Heart right ventricle (tissue), 16 donors: ENCODE measurements at regions not wholly inside any gene's neighbourhood (a gene's known extent, or its start where the extent isn't known, plus 50 kb on each side); places are given as distances from the start of the nearest gene placed in this dataset.

ENCODE experiments used
- ATAC-seq, 8 donors: fragments of 200-7000 bp; cut with Tn5 transposase; one replicate each; pipeline ENCODE4 v1.9.1; 2020; ENCODE audit warnings: mild to moderate bottlenecking in 8 of 8, moderate library complexity in 8 of 8, moderate number of reproducible peaks in 1 of 8
- DNase-seq, 2 donors: peaks; one replicate each; pipeline ENCODE4 v3.0.0-alpha.2; 2020
- H3K27ac ChIP-seq, 10 donors: fragments of 200-600 bp; sonication (generic) in 2 of 10; one replicate each; pipeline versions ENCODE4 v1.5.0 to v1.8.0; 2020 to 2022; ENCODE audit warnings: mild to moderate bottlenecking in 3 of 10
- H3K27me3 ChIP-seq, 7 donors: fragments of 200-600 bp; one replicate each; pipeline ENCODE4 v1.8.0; 2021 to 2022; ENCODE audit warnings: mild to moderate bottlenecking in 2 of 7
- H3K36me3 ChIP-seq, 9 donors: fragments of 200-600 bp; sonication (generic) in 1 of 9; one replicate each; pipeline versions ENCODE4 v1.5.0 to v1.8.0; 2020 to 2022; ENCODE audit warnings: mild to moderate bottlenecking in 2 of 9
- H3K4me1 ChIP-seq, 9 donors: fragments of 200-600 bp; sonication (generic) in 1 of 9; one replicate each; pipeline versions ENCODE4 v1.5.0 to v1.8.0; 2020 to 2022; ENCODE audit warnings: mild to moderate bottlenecking in 4 of 9
- H3K4me3 ChIP-seq, 10 donors: fragments of 200-600 bp; sonication (generic) in 2 of 10; one replicate each; pipeline versions ENCODE4 v1.5.0 to v1.8.0; 2020 to 2022; ENCODE audit warnings: mild to moderate bottlenecking in 7 of 10, moderate library complexity in 2 of 10
- H3K9me3 ChIP-seq, 11 donors: fragments of 200-600 bp in 10 of 11; sonication (generic) in 2 of 11; one replicate each; pipeline versions ENCODE4 v1.5.0 to v1.8.0; 2013 to 2022; ENCODE audit warnings: mild to moderate bottlenecking in 2 of 11, control low read depth in 1 of 11, moderate library complexity in 1 of 11
- CTCF ChIP-seq, 9 donors: fragments of 200-600 bp; sonication (generic) in 2 of 9; IDR thresholded peaks; one replicate each; pipeline versions ENCODE4 v1.5.0 to v1.8.0; 2021 to 2022; ENCODE audit warnings: antibody characterized with exemption in 9 of 9, mild to moderate bottlenecking in 5 of 9, moderate library complexity in 1 of 9
- WGBS, 2 donors: extraction: QIAGEN DNeasy Blood & Tissue Kit; methylation state at CpG; one replicate each; pipeline ENCODE4 v1.1.7; 2013; ENCODE audit warnings: inconsistent platforms in 1 of 2; 5-methylcytosine and 5-hydroxymethylcytosine counted together
- intact Hi-C, 10 donors: fragments of 100-400 bp; cut with DNase I; formaldehyde crosslinking; loops; one replicate each; pipeline versions ENCODE4 v1.11.1 to v1.14.2; 2022
- donor health status: Arrhythmogenic right ventricular cardiomyopathy.
- donor health status: ischemic (EF 13 %, LVEDD 7.1; RV severe dilation, severe dysfunction).
- donor health status: healthy with polysubstance abuse.
- donor health status: DM: no; HTN: yes; CAD: no.
- donor health status: DM: no; HTN: no; CAD: no.
- donor health status: ischemic (EF 25% LVEDD 6.9; RV normal size, moderate dysfunction).
- donor health status: ischemic (EF 25% LVEDD 5.7; RV mildly dilated, moderate dysfunction).
- donor health status: healthy.
- donor health status: DM: yes; HTN: yes; CAD: no.
- donor health status: Ischemic cardiomyopathy.
- donor health status: ischemic (EF 35%, LVEDD 5.7; RV mildly dilated, moderate dysfunction).
- donor health status: nonischemic (EF 11% LVEDD 7.7; RV severe dilation, severe dysfunction).
- donor health status: DM: yes; HTN: yes; CAD: no.
- donor health status: PGD.
- donor health status: ischemic (EF 29% LVEDD 5.4; RV normal size, mild dysfunction).
- donor health status: nonischemic (EF 23%, LVEDD 6.1; RV moderate dilation, normal function).

- ATAC-seq (no peak), DNase-seq (no peak)
- peaks cover 0 to 5% (median 0%) of the 10 kb centered on the region in 7 donors for H3K27me3 ChIP-seq
- intact Hi-C loops = loop anchor here in 1 of 10 donors (10.0 kb wide), 1 partner anchor 703 kb away; no protein-coding TSS in a partner anchor
- no peak overlapping the region for H3K4me3 ChIP-seq
- H3K4me1 ChIP-seq = peaks cover 0 to 17% (median 0%) of the 10 kb centered on the region in 9 donors
- TF ChIP-seq CTCF (IDR thresholded peaks at IDR 0.05) = no peak
- no peaks in the 10 kb centered on the region for H3K36me3 ChIP-seq
- H3K27ac ChIP-seq = no peak overlapping the region
- 69 to 98% methylated on average over 2 of the region's 2 CpGs for WGBS, 2 donors
- peaks cover 0 to 15% (median 0%) of the 10 kb centered on the region in 11 donors for H3K9me3 ChIP-seq
These were observed 156.5 kb upstream of the ZNF648 start for GRCh38 chr1:182217967-182218366.

DNA sequence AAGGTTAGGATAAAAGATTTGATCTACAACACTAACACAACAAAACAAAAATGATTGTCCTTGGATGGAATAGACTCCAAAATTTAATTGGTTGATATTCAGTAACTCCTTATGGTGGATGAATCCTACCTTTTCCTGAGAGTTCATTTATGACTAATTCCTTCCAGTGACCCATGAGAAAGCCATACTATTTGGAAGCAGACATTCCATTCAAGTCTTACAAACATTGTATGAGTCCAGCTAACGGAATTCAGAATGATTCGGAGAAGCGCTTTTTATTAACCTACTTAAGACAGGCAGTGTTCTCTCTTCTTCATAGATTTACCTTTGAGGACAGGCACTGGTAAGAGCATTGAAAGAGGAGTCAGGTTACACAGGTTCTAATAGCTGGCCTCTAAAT lies 155.6 kb upstream of the ZNF648 start:
- H3K4me3 ChIP-seq = no peak overlapping the region
- no peak for DNase-seq
- TF ChIP-seq CTCF (IDR thresholded peaks at IDR 0.05) = no peak
- peaks cover 0 to 10% (median 0%) of the 10 kb centered on the region in 11 donors for H3K9me3 ChIP-seq
- H3K36me3 ChIP-seq = no peaks in the 10 kb centered on the region
- H3K27ac ChIP-seq = no peak overlapping the region
- WGBS, 2 donors = 96 to 98% methylated on average over 3 of the region's 3 CpGs
- no peak for ATAC-seq
- peaks cover 0 to 17% (median 0%) of the 10 kb centered on the region in 9 donors for H3K4me1 ChIP-seq
- H3K27me3 ChIP-seq = peaks cover 0 to 5% (median 0%) of the 10 kb centered on the region in 7 donors
- intact Hi-C loops = loop anchor here in 1 of 10 donors (10.0 kb wide), 1 partner anchor 702 kb away; no protein-coding TSS in a partner anchor

- Histone ChIP-seq H3K36me3 (no peaks in the 10 kb centered on the region), H3K4me3 (no peak overlapping the region), H3K27me3 (peaks cover 0 to 5% (median 0%) of the 10 kb centered on the region in 7 donors), H3K27ac (peak overlapping the region in 1 of 10 donors; percentile 3), H3K4me1 (peaks cover 0 to 17% (median 0%) of the 10 kb centered on the region in 9 donors), H3K9me3 (no peaks in the 10 kb centered on the region)
- TF ChIP-seq CTCF (IDR thresholded peaks at IDR 0.05) = no peak
- intact Hi-C loops = loop anchor here in 1 of 10 donors (10.0 kb wide), 1 partner anchor 701 kb away; no protein-coding TSS in a partner anchor
- DNase-seq (no peak), ATAC-seq (peak in 4 of 8 donors; percentile 16 to 66 (median 56))
These were observed 154.3 kb upstream of the ZNF648 start for GRCh38 chr1:182215764-182216163.

DNA sequence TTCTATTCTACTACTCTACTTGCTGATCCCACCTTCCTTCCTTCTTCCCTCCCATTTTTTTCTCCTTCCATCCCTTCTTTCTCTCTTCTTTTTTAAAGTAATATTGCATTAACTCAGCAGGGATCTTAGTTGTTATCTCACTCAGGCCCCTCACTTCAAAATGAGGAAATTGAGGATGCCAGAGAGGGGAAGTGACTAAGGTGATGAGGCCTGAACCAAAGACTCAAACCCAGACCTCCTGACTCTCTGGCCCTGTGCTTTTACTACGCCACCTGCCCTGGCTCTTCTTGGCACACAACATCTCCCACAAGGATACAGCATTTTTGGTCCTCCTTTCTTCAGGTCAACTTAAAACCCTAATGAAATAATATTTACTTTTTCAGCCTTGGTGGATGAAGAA lies 151.7 kb upstream of the ZNF648 start:
- H3K36me3 ChIP-seq = no peaks in the 10 kb centered on the region
- intact Hi-C loops = loop anchor here in 1 of 10 donors (10.0 kb wide), 1 partner anchor 698 kb away; no protein-coding TSS in a partner anchor
- DNase-seq = no peak

More for the DNA sequence above, 151.7 kb upstream of the ZNF648 start:
- 96 to 97% methylated on average over 1 of the region's 1 CpG for WGBS, 2 donors
- no peak for ATAC-seq
- H3K4me3 ChIP-seq = no peak overlapping the region
- H3K9me3 ChIP-seq = no peaks in the 10 kb centered on the region
- H3K27me3 ChIP-seq = no peaks in the 10 kb centered on the region
- H3K27ac ChIP-seq = no peak overlapping the region
- H3K4me1 ChIP-seq = peaks cover 0 to 17% (median 0%) of the 10 kb centered on the region in 9 donors
- no peak for TF ChIP-seq CTCF (IDR thresholded peaks at IDR 0.05)
